Keratinocyte (primary cell): ENCODE measurements at regions not wholly inside any gene's neighbourhood (a gene's known extent, or its start where the extent isn't known, plus 50 kb on each side); places are given as distances from the start of the nearest gene placed in this dataset.

Source experiments
- DNase-seq: peaks from one replicate; pipeline ENCODE4 v3.0.0-alpha.2; 2011; ENCODE audit warnings: low read depth, missing footprints, low spot score
- FAIRE-seq: peaks from 2 replicates; lab custom pipeline; 2011; peaks lifted over from hg19 to GRCh38; lab: Jason Lieb, UNC
- H2AFZ ChIP-seq: 2 replicates; pipeline ENCODE4 v1.6.0; 2012; ENCODE audit warnings: low read length, control low read depth, inconsistent platforms; ENCODE audit not compliant: control insufficient read depth
- H3K27ac ChIP-seq: 2 replicates; pipeline ENCODE4 v1.5.1; 2011; ENCODE audit warnings: low read length; ENCODE audit not compliant: control insufficient read depth, insufficient read depth
- H3K27me3 ChIP-seq: 3 replicates; pipeline ENCODE4 v1.6.0; 2011; ENCODE audit warnings: low read length; ENCODE audit not compliant: control insufficient read depth, insufficient read depth; ENCODE audit errors: extremely low read depth
- H3K36me3 ChIP-seq, 2 experiments: 2 replicates in 1 of 2; 3 replicates in 1 of 2; pipeline ENCODE4 v1.5.1; 2011; ENCODE audit warnings: low read length in 2 of 2, mild to moderate bottlenecking in 1 of 2; ENCODE audit not compliant: control insufficient read depth in 2 of 2, insufficient read depth in 2 of 2; ENCODE audit errors: extremely low read depth in 1 of 2
- H3K4me1 ChIP-seq: 3 replicates; pipeline ENCODE4 v1.5.1; 2011; ENCODE audit warnings: low read length; ENCODE audit not compliant: control insufficient read depth, insufficient read depth; ENCODE audit errors: extremely low read depth
- H3K4me2 ChIP-seq: 3 replicates; pipeline ENCODE4 v1.6.0; 2011; ENCODE audit warnings: low read depth, low read length; ENCODE audit not compliant: control insufficient read depth, insufficient read depth; ENCODE audit errors: extremely low read depth
- H3K4me3 ChIP-seq, 3 experiments: fragments of 200-600 bp in 1 of 3; sonication (generic) in 1 of 3; 2 replicates in 2 of 3; 3 replicates in 1 of 3; pipeline ENCODE4 v1.5.1; 2011 to 2016; ENCODE audit warnings: low read length in 3 of 3, mild to moderate bottlenecking in 3 of 3, control low read depth in 2 of 3, inconsistent platforms in 1 of 3, low read depth in 1 of 3, mixed read lengths in 1 of 3, mixed run types in 1 of 3, moderate library complexity in 1 of 3; ENCODE audit not compliant: control insufficient read depth in 2 of 3, insufficient read depth in 2 of 3; ENCODE audit errors: extremely low read depth in 1 of 3
- H3K79me2 ChIP-seq: 2 replicates; pipeline ENCODE4 v1.6.0; 2012; ENCODE audit warnings: low read length; ENCODE audit not compliant: control insufficient read depth, insufficient read depth
- H3K9ac ChIP-seq: 3 replicates; pipeline ENCODE4 v1.6.0; 2011; ENCODE audit warnings: low read length; ENCODE audit not compliant: control insufficient read depth, insufficient read depth; ENCODE audit errors: extremely low read depth
- H3K9me1 ChIP-seq: 3 replicates; pipeline ENCODE4 v1.6.0; 2011; ENCODE audit warnings: low read length; ENCODE audit not compliant: control insufficient read depth, insufficient read depth; ENCODE audit errors: extremely low read depth
- H3K9me3 ChIP-seq: 2 replicates; pipeline ENCODE4 v1.5.1; 2012; ENCODE audit warnings: low read depth, low read length; ENCODE audit not compliant: control insufficient read depth
- H4K20me1 ChIP-seq: 3 replicates; pipeline ENCODE4 v1.6.0; 2011; ENCODE audit warnings: low read length; ENCODE audit not compliant: control insufficient read depth, insufficient read depth; ENCODE audit errors: extremely low read depth
- CTCF ChIP-seq, 3 experiments: IDR thresholded peaks in 1 of 3; conservative IDR thresholded peaks in 1 of 3; optimal IDR thresholded peaks in 1 of 3; 2 replicates in 2 of 3; 3 replicates in 1 of 3; pipeline versions ENCODE3 to v1.5.1; 2011; ENCODE audit warnings: low read length in 3 of 3, mild to moderate bottlenecking in 3 of 3, moderate library complexity in 2 of 3, control low read depth in 1 of 3, inconsistent platforms in 1 of 3; ENCODE audit not compliant: insufficient read depth in 2 of 3; ENCODE audit errors: extremely low read depth in 1 of 3
- EZH2 ChIP-seq: IDR thresholded peaks from one replicate; pipeline ENCODE4 v1.6.1; 2012; ENCODE audit warnings: inconsistent platforms, mild to moderate bottlenecking, low read length, moderate library complexity
- dilution Hi-C: fragments of 300-500 bp; cut with MboI; formaldehyde crosslinking; loops from one replicate; pipeline ENCODE4 v1.7.0; 2020; ENCODE audit warnings: low sequenced_read_pairs; ENCODE audit not compliant: extremely low pct_ligation_motif_present

- H3K4me2 ChIP-seq, result no peak overlapping the region
- H3K4me1 ChIP-seq, result no peaks in the 10 kb centered on the region
- dilution Hi-C loops, result no loop called here
- no peak overlapping the region for H3K9ac ChIP-seq
- H2AFZ ChIP-seq, result no peak overlapping the region
- H3K9me1 ChIP-seq, result no peaks in the 10 kb centered on the region
- no peak overlapping the region for H3K27ac ChIP-seq
- H3K4me3 ChIP-seq, result no peak overlapping the region
- H3K9me3 ChIP-seq, result no peaks in the 10 kb centered on the region
- no peaks in the 10 kb centered on the region for H3K79me2 ChIP-seq
- no peaks in the 10 kb centered on the region for H3K36me3 ChIP-seq
- DNase-seq (no peak), FAIRE-seq (no peak)
- no peaks in the 10 kb centered on the region for H4K20me1 ChIP-seq
- TF ChIP-seq CTCF (optimal IDR thresholded peaks at IDR 0.05 in 1 of 3, IDR thresholded peaks at IDR 0.05 in 1 of 3, conservative IDR thresholded peaks at IDR 0.05 in 1 of 3; ENCODE audit: extremely low read depth in 1 of 3, insufficient read depth in 2 of 3, low read length in 3 of 3) (no peak), EZH2 (no peak)
- no peaks in the 10 kb centered on the region for H3K27me3 ChIP-seq
Measured at GRCh38 chr12:111222027-111222414, 146.9 kb downstream of the PHETA1 start.

- H3K27ac ChIP-seq, result no peak overlapping the region
- H3K4me1 ChIP-seq, result no peaks in the 10 kb centered on the region
- no peak overlapping the region for H2AFZ ChIP-seq
- H3K9me1 ChIP-seq, result no peaks in the 10 kb centered on the region
- H3K27me3 ChIP-seq, result no peaks in the 10 kb centered on the region
- H3K9me3 ChIP-seq, result no peaks in the 10 kb centered on the region
- no peak overlapping the region for H3K4me3 ChIP-seq
- no peak overlapping the region for H3K9ac ChIP-seq
- DNase-seq (no peak), FAIRE-seq (no peak)
- H3K36me3 ChIP-seq, result no peaks in the 10 kb centered on the region
- no peaks in the 10 kb centered on the region for H4K20me1 ChIP-seq
- TF ChIP-seq CTCF (optimal IDR thresholded peaks at IDR 0.05 in 1 of 3, IDR thresholded peaks at IDR 0.05 in 1 of 3, conservative IDR thresholded peaks at IDR 0.05 in 1 of 3; ENCODE audit: extremely low read depth in 1 of 3, insufficient read depth in 2 of 3, low read length in 3 of 3) (no peak), EZH2 (no peak)
- dilution Hi-C loops, result no loop called here
- H3K4me2 ChIP-seq, result no peak overlapping the region
- no peaks in the 10 kb centered on the region for H3K79me2 ChIP-seq
Measured at GRCh38 chr12:111221062-111222026, 147.6 kb downstream of the PHETA1 start.
